ENCODE measurements at regions not wholly inside any gene's neighbourhood (a gene's known extent, or its start where the extent isn't known, plus 50 kb on each side); places are given as distances from the start of the nearest gene placed in this dataset.

DNA sequence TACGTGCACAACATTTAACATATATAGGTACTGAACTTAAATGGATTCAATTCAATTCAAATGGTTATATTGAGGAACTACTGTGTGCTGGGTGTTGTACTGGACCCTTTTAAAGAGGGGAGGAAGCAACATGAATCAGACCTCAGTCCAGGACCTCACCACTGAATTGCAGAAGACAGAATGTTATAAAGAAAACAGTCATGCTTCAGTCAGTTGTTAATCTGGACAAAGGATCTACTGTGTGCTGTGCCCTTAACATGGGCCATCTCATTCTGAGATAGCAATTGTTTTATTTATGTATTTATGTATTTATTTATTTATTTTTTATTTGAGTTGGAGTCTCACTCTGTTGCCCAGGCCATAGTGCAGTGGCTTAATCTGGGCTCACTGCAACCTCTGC, 240.1 kb downstream of the HAPSTR1 start:
- intact Hi-C loops (cut with DNase I), result no loop called here
- no peaks in the 10 kb centered on the region for H3K27me3 ChIP-seq
- H3K4me1 ChIP-seq, result peaks cover 11 to 14% of the 10 kb centered on the region in 2 donors

DNA sequence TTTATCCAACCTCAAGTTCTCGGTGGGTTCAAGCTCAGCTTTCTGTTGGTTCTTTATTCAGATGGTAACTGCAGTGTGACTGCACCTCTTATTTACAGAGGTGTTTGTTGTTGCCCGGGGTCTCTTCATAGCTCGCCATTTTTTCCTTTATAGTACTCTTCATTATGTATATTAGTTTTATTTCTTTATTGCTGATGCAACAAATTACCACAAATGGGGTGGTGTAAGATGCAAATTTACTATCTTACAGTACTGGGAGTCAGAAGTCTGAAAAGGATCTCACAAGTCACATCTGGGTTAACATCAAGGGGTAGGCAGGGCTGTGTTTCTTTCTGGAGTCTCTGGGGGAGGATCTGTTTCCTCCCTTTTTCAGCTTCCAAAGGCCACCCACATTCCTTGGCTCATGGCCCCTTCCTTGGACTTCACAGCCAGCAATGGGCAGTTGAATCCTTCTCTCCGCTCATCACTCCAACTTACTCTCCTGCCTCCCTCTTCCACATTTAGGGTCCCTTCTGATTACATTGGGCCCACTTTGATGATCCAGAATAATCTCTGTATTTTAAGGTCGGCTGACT, 241.2 kb downstream of the HAPSTR1 start:
- WGBS, 2 donors, result 92 to 95% methylated on average over 5 of the region's 5 CpGs
- H3K4me3 ChIP-seq (replicated peaks in 1 of 3), result no peak overlapping the region
- H3K4me1 ChIP-seq, result peaks cover 11 to 14% of the 10 kb centered on the region in 2 donors
- intact Hi-C loops (cut with DNase I), result no loop called here
- H3K9me3 ChIP-seq, result no peaks in the 10 kb centered on the region
- TF ChIP-seq POLR2A (IDR thresholded peaks at IDR 0.05) (no peak), CTCF (IDR thresholded peaks at IDR 0.05) (no peak)
- DNase-seq, result no peak
- H3K36me3 ChIP-seq, result no peaks in the 10 kb centered on the region
- no peak overlapping the region for H3K27ac ChIP-seq
- no peaks in the 10 kb centered on the region for H3K27me3 ChIP-seq

More for the DNA sequence above, 240.1 kb downstream of the HAPSTR1 start:
- Histone ChIP-seq H3K36me3 (no peaks in the 10 kb centered on the region), H3K9me3 (no peaks in the 10 kb centered on the region), H3K4me3 (replicated peaks in 1 of 3) (no peak overlapping the region), H3K27ac (no peak overlapping the region)
- TF ChIP-seq CTCF (IDR thresholded peaks at IDR 0.05), result no peak
- no peak for TF ChIP-seq POLR2A (IDR thresholded peaks at IDR 0.05)
- no peak for DNase-seq
- 63 to 91% methylated on average over 1 of the region's 1 CpG for WGBS, 2 donors

- no peak overlapping the region for H3K27ac ChIP-seq
- no peaks in the 10 kb centered on the region for H3K9me3 ChIP-seq
- TF ChIP-seq POLR2A (IDR thresholded peaks at IDR 0.05) (no peak), CTCF (IDR thresholded peaks at IDR 0.05) (no peak)
- WGBS, 2 donors, result 78 to 94% methylated on average over 2 of the region's 2 CpGs
- no peak overlapping the region for H3K4me3 ChIP-seq (replicated peaks in 1 of 3)
- no peaks in the 10 kb centered on the region for H3K36me3 ChIP-seq
- peaks cover 11 to 14% of the 10 kb centered on the region in 2 donors for H3K4me1 ChIP-seq
- H3K27me3 ChIP-seq, result no peaks in the 10 kb centered on the region
- intact Hi-C loops (cut with DNase I), result no loop called here
- no peak for DNase-seq
These were observed 242.0 kb downstream of the HAPSTR1 start for GRCh38 chr16:9333469-9333868.

DNA sequence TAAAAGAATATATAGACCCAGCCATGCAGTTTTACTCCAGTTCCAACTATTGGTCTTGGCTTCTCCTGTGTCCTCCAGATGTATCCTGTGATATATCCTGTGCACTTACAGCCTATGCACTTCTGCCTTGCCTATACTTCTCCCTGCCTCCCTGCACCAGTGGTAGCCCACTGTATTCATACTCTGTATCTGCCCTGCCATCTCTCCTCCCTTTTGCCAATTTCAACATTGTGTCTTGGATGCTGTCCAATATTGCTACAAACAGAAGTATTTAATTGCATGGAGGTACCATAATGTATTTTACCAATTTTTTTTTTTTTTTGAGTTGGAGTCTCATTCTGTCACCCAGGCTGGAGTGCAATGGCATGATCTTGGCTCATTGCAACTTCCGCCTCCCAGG, 242.7 kb downstream of the HAPSTR1 start:
- no peak for TF ChIP-seq POLR2A (IDR thresholded peaks at IDR 0.05)
- TF ChIP-seq CTCF (IDR thresholded peaks at IDR 0.05), result no peak
- H3K36me3 ChIP-seq, result no peaks in the 10 kb centered on the region
- H3K4me3 ChIP-seq (replicated peaks in 1 of 3), result no peak overlapping the region
- H3K27ac ChIP-seq, result no peak overlapping the region
- no peaks in the 10 kb centered on the region for H3K27me3 ChIP-seq
- H3K9me3 ChIP-seq, result no peaks in the 10 kb centered on the region
- peaks cover 11 to 14% of the 10 kb centered on the region in 2 donors for H3K4me1 ChIP-seq
- intact Hi-C loops (cut with DNase I), result no loop called here
- DNase-seq, result no peak
- WGBS, 2 donors, result 100% methylated on average over 1 of the region's 1 CpG

GRCh38 chr16:9337308-9338032, 246.0 kb downstream of the HAPSTR1 start:
- Histone ChIP-seq H3K4me1 (no peaks in the 10 kb centered on the region), H3K4me3 (replicated peaks in 1 of 3) (no peak overlapping the region), H3K9me3 (no peaks in the 10 kb centered on the region), H3K27me3 (no peaks in the 10 kb centered on the region), H3K27ac (no peak overlapping the region), H3K36me3 (no peaks in the 10 kb centered on the region)
- intact Hi-C loops (cut with DNase I), result no loop called here
- TF ChIP-seq POLR2A (IDR thresholded peaks at IDR 0.05), result no peak
- no peak for TF ChIP-seq CTCF (IDR thresholded peaks at IDR 0.05)
- WGBS, 2 donors, result 43 to 64% methylated on average over 4 of the region's 4 CpGs
- DNase-seq, result peak in 1 of 2 donors; percentile 9

Data from thyroid gland (tissue), 4 donors.